HG03039 (cell line): ENCODE measurements at regions not wholly inside any gene's neighbourhood (a gene's known extent, or its start where the extent isn't known, plus 50 kb on each side); places are given as distances from the start of the nearest gene placed in this dataset.
A peak's percentile ranks its signal among the peaks of the same experiment; 100 is the strongest.
"Not testable (repeated sequence)": the region's sequence is repeated elsewhere in the genome, so short reads cannot be mapped to it uniquely, and the experiment has no call there.

ENCODE experiments used
- ATAC-seq: cut with Tn5 transposase; IDR thresholded peaks from one replicate; pipeline ENCODE4 v1.9.1; 2021; ENCODE audit warnings: mild to moderate bottlenecking, moderate library complexity; ENCODE audit not compliant: unreplicated experiment

GRCh38 chr11:82225930-82226329 is 507.7 kb downstream of the FAM181B start:
- no peak for ATAC-seq

GRCh38 chr11:82225502-82225901 is 508.2 kb downstream of the FAM181B start:
- ATAC-seq: no peak

- no peak for ATAC-seq
These were observed 516.6 kb downstream of the FAM181B start for GRCh38 chr11:82216927-82217570.

- no peak for ATAC-seq
These were observed 523.7 kb downstream of the FAM181B start for GRCh38 chr11:82210011-82210410.

GRCh38 chr11:82195283-82195682 is 538.4 kb downstream of the FAM181B start:
- ATAC-seq: no peak

DNA sequence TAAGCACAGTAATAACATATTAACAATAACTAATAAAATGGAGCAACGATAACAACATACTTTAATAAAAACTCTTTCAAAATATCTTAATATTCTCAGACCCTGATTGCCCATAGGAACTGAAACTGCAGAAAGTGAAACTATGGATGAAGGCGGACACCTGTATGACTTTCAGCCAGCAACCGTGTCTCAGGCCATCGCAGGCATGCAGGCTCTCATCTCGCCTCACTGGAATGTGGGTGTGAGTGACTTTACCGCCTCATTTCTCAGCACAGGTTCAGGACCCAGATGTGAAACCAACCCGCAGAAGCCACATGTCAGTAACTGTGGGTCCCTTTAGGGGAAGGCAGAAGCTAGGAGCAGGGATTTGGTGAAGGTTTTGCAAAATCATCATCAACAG is 539.1 kb downstream of the FAM181B start:
- ATAC-seq: peak; percentile 85

GRCh38 chr11:82191695-82192094 is 542.0 kb downstream of the FAM181B start:
- ATAC-seq: no peak

- ATAC-seq: no peak
These were observed 547.7 kb downstream of the FAM181B start for GRCh38 chr11:82185925-82186324.

- ATAC-seq: no peak
These were observed 548.7 kb downstream of the FAM181B start for GRCh38 chr11:82184966-82185365.

DNA sequence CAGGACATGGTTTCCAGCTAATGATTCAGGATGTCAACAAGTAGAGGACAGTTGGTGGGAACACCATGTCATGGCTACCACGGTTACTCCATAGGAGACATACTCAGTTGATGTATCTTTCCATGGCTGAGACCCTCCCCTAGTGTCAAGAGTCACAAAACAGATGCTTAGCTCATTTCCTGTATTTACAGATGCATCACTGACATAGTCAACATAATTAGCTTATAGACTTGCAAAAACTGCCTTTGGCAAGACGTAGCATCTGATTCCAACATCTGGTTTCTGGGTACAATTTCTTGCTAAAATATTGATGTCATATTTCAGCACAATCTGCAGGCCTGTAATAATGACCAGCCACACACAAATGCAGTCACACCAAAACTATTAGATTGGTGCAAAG is 550.3 kb downstream of the FAM181B start:
- ATAC-seq: no peak

- ATAC-seq: not testable (repeated sequence)
These were observed 551.0 kb downstream of the FAM181B start for GRCh38 chr11:82182697-82183096.

- not testable (repeated sequence) for ATAC-seq
These were observed 551.9 kb downstream of the FAM181B start for GRCh38 chr11:82181796-82182195.

DNA sequence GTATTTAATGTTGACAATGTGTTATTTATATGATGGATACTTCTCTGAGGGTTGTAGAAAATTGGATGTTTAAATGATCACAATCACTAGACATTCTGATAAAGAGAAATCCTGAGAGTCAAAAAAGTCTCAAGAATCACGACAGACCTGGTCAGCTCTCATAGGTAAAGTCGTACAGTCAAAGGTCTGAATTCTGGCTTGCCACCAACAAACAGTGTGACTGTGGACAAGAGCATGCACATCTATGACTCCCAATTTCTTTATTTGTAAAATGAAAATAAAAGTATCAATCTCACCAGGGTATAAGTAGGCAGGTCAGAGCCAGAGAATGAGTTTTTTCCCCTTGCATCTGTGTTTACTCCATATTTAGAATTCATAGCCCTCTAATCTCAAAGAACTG is 556.7 kb downstream of the FAM181B start:
- ATAC-seq: no peak

GRCh38 chr11:82176365-82176764 is 557.3 kb downstream of the FAM181B start:
- ATAC-seq: no peak

DNA sequence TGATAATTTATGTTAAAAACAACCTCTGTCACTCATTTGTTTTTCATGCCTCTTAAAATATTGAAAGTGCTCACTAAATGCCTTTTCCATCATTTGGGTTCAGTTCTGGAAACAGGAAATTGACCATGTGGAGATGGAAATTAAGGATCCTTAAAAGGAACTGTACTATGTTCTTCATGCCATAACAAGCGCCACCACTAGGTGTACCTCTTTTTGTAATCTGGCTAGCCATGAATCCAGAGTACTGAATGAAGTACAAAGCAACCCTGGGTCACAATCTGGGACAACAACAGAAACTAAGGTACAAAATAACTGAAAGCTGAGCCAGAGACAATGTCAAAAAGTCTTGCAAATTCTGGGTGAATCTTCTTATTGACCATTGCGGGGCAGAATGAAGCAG is 559.1 kb downstream of the FAM181B start:
- ATAC-seq: no peak

- no peak for ATAC-seq
These were observed 586.9 kb downstream of the FAM181B start for GRCh38 chr11:82146789-82147188.

DNA sequence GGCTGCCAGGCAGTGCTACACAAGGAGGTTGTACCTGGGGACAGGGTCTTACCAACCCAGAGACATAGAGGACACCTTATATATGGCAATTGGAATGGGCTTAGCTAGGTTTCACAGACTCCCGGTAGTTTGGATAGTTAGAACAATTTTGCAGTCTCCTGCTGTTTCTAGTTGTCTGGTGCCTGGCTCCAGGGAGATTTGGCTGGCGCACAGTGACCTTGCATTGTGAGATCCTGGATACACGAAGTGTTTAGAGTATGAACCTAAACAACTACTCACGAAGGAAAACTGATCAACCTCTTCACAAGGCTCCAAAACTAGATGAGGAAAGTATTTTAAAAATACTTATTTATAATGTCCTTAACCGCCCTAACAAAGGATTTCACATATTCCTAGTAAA is 614.7 kb downstream of the FAM181B start:
- ATAC-seq: no peak

- ATAC-seq: no peak
These were observed 616.3 kb downstream of the FAM181B start for GRCh38 chr11:82117362-82117761.

GRCh38 chr11:82105331-82105998 is 628.2 kb downstream of the FAM181B start:
- no peak for ATAC-seq

DNA sequence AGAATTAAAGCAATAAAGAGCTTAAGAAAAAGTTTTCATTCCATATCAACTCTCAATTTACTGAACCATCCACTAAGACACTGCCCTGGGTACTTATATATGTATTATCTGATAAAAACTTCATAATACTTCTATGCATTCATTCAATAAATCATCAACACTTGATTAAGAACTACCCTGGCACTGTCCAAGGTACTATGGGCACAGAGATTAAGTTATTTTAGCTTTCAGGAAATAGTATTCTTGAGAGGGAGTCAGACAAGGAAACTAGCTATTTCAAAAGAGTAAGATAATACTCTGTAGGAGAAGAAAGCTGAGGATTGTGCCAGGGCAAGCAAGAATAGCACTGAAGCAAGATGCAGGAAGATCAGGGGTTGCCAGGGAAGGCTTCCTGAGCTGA is 640.8 kb downstream of the FAM181B start:
- no peak for ATAC-seq

DNA sequence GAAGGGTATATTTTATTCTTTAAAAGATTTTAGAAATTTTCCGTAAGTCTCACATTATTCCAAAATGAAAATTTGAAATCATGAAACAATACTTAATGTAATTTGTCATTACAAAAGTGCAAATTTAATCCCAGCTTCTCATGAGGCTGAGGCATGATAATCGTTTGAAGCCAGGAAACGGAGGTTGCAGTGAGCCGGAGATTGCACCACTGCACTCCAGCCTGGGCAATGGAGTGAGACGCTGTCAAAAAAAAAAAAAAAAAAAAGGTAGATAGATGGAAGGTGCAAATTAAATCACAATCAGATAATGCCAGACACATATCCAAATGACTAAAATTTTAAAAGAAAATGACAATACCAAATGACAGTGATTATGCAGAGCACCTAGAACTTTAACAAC is 644.2 kb downstream of the FAM181B start:
- ATAC-seq: no peak

- ATAC-seq: no peak
These were observed 648.2 kb downstream of the FAM181B start for GRCh38 chr11:82085493-82085892.

DNA sequence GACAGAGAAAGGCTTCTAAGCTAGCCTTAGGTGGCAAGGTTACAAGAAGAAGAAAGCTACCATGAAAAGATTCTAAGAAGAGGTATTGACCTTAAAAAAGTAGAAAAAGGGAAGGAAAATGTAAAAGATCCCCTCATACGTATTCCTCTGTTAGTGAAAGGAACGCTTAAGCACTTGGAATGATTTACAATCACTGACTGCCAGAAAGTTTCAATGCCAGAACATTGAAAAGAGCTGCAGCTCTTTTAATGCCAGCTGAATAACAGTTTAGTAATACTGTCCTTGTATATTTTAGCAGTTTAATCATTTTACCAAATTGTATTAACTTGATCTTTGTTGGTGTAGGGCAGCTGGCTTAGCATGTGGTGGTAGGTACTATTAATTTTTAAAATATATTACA is 650.7 kb downstream of the FAM181B start:
- ATAC-seq: no peak
